ENCODE measurements at regions not wholly inside any gene's neighbourhood (a gene's known extent, or its start where the extent isn't known, plus 50 kb on each side); places are given as distances from the start of the nearest gene placed in this dataset.
"Not testable (repeated sequence)": the region's sequence is repeated elsewhere in the genome, so short reads cannot be mapped to it uniquely, and the experiment has no call there.

DNA sequence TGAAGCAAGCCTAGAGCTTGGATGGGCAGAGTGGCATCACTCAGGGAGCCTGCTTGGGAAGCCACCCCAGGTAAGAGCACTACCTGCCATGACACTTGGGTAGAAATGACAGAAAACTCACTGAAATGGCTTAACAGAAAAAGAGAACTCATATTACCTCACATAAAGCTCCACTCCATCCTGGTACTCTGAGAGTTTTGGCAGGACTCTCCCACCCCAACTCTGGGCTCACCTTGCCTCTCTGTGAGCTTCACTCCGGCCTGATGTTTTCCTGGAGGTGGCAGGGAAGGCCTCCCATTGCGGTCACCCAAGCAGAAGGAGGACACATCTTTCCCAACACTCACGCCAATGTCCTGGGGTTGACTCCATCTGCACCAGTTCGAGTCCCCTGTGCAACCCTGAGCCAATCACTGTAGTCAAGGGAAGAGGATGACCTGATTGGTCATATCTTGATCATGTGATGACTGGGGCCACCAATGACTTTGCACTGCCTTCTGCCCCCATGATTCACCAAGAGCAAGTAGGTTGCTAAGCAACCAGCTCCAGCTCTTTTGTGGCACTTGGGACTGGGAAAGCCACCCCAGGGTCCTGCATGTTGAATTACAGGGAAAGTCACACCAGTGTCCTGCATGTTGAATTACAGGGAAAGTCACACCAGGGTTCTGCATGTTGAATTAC lies 446.1 kb upstream of the SULF2 start:
- DNase-seq (ENCODE audit: low read depth) = no peak

- DNase-seq (ENCODE audit: low read depth) = no peak
Measured at GRCh38 chr20:48230216-48230615, 444.9 kb upstream of the SULF2 start.

GRCh38 chr20:48227381-48227780 lies 442.1 kb upstream of the SULF2 start:
- no peak for DNase-seq (ENCODE audit: low read depth)

GRCh38 chr20:48226642-48227041 lies 441.4 kb upstream of the SULF2 start:
- DNase-seq (ENCODE audit: low read depth) = no peak

GRCh38 chr20:48224533-48225050 lies 439.3 kb upstream of the SULF2 start:
- no peak for DNase-seq (ENCODE audit: low read depth)

GRCh38 chr20:48223715-48224114 lies 438.4 kb upstream of the SULF2 start:
- no peak for DNase-seq (ENCODE audit: low read depth)

DNA sequence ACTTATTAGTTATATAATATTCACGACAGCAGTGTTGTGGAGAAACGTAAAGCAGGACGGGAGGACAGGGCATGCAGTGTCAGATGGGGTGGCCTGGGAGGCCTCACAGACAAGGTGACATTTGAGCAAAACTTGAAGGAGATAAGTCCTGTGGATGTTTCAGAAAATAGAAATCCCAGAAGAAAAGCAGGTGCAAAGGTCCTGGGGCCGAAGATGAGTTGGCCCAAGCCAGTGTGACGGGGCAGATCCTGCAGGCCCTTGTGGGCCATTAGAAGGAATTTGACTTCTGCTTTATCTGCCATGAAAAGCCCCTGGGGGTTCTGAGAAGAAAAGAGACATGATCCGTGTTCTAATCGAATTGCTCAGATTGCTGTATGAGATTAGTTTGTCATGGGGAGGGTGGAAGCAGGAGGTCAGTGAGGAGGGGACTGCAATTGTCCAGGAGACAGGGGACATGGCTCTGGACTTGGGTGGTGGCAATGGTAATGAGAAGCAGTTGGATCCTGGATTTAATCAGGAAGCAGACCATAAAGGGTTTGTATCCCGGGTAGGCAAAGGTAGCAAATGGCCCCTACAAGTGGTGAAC lies 437.4 kb upstream of the SULF2 start:
- no peak for DNase-seq (ENCODE audit: low read depth)

DNA sequence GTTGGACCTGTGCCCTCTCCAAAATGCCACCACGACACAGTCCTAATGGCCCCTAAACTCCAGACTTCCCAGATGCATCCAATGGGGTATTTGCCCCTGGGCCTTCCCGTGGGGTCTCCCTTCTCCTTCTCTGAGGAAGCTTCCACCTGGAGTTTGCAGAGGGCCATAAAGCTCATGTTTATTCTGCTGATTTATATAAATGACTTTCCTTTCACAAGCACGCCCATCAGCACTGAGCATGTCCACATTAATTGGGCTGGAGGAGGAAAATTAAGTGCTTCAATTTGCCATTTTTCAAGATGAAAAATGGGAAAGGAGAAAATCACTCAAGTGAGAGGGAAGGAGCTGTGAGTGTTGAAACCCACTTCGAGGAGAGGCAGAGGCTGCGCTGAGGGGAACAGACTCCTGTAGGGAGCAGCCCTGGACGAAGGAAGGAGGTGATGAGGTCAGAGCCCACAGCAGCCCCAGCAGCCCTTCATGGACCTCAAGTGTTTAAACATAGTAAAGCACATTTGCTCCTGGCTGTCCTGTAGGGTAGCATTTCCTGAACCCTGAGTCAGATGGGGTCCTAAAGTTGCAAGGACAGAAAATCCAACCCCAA lies 434.9 kb upstream of the SULF2 start:
- DNase-seq (ENCODE audit: low read depth) = no peak

DNA sequence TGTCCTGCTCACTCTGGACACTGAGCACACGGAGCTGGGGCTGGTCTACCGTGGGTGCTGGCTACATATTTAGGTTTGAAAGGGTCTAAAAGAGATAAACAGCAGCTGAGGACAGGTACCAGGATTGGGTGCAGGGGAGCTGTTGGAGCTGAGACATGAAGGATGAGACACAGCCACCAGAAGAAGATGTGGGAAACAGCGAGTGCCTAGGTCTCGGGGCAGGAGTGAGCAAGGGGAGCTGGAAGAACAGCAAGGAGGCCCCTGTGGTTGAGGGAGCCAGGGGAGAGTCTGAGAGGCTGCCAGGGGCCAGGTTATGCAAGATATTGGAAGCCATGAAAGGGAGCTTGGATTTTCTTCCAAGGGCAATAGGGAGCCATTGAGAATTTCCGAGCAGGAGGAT lies 434.0 kb upstream of the SULF2 start:
- DNase-seq (ENCODE audit: low read depth) = no peak

DNA sequence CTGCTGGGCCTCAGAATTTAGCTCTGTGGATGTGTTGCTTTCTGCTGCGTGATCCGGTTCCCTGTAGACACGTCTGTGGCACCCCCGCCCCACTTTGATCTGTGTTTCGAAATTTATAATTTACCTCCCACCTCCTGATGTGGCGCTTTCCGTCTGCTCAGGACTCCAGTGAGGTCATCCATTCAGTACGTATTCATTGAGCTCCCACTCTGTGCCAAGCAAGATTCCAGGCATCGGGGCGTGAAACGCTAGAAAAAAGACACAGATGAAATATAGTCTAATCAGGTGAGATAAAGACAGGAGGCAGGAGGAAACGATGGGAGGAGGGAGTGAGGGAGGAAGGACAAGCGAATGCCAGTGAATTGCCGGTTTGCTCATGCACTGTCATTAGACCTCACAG lies 431.9 kb upstream of the SULF2 start:
- DNase-seq (ENCODE audit: low read depth) = no peak

DNA sequence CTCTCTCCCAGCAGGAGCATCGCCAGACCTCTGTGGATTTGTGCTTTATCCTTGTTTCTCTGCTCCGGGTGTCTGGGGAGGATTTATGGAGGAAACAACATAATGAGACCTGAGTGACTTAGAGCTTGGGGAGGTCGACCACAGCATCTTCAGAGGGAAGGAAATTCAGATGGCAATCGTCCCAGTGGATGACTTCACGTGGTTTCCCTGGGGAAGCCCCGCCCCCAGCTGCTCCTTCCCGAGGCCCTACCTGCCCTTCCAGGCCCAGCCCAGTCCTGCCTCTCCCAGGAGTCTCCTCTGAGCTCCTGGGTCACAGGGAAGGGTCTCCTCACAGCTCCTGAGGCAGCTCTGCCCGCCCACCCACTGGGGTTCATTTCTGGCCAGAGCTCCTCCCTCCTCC lies 430.3 kb upstream of the SULF2 start:
- DNase-seq (ENCODE audit: low read depth) = no peak

- no peak for DNase-seq (ENCODE audit: low read depth)
Measured at GRCh38 chr20:48214601-48215000, 429.3 kb upstream of the SULF2 start.

- not testable (repeated sequence) for DNase-seq (ENCODE audit: low read depth)
Measured at GRCh38 chr20:48213635-48214034, 428.4 kb upstream of the SULF2 start.

DNA sequence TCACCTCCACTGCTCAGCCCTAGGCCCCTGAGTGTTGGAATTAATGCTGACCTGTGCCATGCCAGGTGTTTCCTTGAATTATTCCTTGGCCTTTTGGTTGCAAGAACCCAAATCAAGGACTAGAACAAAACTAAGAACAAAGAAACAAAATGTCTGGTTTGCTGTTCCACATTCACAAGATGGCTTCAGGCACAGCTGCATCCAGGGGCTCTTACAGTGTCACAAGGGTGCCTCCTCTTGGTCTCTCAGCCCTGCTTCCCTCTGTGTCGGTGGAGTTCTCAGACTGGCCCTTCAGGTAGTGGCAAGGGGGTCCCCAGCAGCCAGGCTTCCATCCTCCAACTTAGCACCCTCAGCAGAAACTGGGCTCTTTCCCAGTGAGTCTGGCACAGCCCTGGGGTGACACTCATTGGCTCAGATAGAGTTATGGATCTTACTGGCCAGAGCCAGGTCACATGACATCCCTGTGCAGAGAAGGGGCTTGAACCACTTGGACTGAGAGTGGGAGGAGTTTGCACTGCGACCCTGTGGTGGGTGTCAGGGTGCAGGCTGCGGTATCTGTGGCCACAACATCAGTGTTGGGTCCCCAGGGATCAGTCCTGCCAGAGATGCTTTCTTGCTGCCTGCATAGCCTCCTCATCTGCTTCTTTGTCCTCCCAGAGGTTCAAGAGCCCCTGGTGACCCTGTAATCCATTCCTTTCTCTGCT lies 427.7 kb upstream of the SULF2 start:
- no peak for DNase-seq (ENCODE audit: low read depth)

GRCh38 chr20:48211847-48212246 lies 426.6 kb upstream of the SULF2 start:
- DNase-seq (ENCODE audit: low read depth) = no peak

DNA sequence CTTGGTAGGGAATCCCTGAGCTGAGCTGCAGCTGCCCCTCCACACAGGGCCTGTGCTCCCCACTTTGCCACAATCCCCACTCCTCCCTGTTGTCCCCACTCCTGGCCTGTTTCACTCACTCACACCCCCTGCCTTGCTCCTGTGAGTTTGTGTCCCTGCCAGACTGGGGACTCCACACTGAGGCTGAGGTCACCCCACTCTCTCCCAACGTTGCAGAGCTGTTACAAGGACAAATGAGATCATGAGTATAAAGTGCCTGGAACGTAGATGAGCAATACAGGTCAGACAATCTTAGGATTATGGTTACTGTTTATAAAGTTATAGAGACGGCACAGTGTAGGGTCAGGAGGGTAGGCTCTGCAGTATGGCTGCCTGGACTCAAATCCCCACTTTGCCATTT lies 426.0 kb upstream of the SULF2 start:
- DNase-seq (ENCODE audit: low read depth) = no peak

DNA sequence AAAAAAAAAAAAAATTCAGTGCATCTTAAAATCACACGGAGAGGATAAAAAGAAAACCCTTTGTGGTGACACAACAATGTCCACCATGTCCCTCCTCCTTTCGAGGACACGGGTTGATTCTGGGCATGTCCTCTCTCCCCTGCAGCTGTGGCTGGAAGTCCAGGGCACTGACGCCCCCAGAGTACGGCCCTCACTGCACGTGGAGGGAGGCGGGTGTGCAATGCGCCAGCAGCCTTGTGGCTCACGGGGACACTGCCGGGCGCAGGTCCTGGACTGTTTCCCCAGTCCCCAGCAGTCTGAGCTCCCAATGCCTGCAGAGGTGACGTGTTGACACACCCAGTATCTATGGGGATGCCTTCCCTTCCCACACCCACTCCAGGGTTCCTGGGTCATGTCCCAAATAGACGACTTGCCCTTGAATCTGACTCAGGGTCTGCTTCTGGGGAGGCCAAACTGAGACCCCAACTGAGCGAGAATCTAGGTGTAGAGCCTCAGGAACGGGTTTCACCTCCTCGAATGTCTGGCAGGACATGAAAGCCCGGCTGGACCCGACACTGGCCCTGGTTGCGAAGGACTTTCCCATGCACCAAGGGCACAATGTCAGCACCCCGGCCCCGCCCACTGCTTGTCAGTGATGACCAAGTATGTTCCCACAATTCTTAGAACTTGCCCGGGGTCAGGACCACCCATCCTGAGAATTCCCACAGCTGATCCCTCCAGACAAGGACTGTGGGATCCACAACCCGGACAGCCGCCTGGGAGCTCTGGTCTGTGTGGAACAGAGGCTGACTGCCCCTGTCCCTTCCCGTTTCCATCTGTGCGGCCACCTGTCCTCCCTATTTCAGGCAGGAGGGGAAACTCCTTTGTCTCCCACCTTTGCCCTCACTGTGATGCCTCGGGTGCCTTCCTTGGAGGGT lies 425.1 kb upstream of the SULF2 start:
- no peak for DNase-seq (ENCODE audit: low read depth)

GRCh38 chr20:48209102-48209501 lies 423.8 kb upstream of the SULF2 start:
- DNase-seq (ENCODE audit: low read depth) = no peak

- DNase-seq (ENCODE audit: low read depth) = no peak
Measured at GRCh38 chr20:48208176-48208575, 422.9 kb upstream of the SULF2 start.

- DNase-seq (ENCODE audit: low read depth) = no peak
Measured at GRCh38 chr20:48207505-48207904, 422.2 kb upstream of the SULF2 start.

GRCh38 chr20:48205786-48206185 lies 420.5 kb upstream of the SULF2 start:
- no peak for DNase-seq (ENCODE audit: low read depth)

DNA sequence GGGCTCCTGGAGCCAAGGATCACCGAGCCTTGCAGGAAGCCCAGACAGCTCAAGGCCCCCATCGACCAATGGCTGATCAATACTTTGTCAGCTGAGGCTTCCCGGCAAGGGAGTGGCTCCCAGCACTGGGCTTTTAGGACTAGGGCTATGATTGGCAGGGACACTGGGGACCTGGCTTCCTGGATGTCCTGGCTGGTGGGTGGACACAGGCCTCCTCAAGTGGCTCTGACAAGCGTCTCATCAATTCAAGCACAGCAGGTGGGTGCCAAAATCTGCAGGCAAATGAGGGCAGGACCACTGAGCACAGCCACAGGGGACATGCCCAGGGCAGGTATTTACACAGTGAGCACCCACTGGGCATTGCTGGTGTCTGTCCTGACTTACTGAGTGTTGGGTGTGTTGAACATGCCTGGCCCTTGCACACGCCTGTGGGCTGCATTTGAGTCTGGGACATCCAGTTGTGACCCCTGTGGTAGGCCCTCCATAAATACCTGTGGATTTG lies 420.1 kb upstream of the SULF2 start:
- no peak for DNase-seq (ENCODE audit: low read depth)

All from stromal cell of bone marrow (primary cell).